Hematopoietic multipotent progenitor cell treated with erythropoietin and hydrocortisone succinate and interleukin-3 and kit ligand, for 6 days (in vitro differentiated cells): ENCODE measurements at regions not wholly inside any gene's neighbourhood (a gene's known extent, or its start where the extent isn't known, plus 50 kb on each side); places are given as distances from the start of the nearest gene placed in this dataset.

Experiments
- DNase-seq: peaks from one replicate; pipeline ENCODE4 v3.0.0-alpha.2; 2015

- DNase-seq = no peak
Measured at GRCh38 chr20:57038608-57039440, 227.6 kb downstream of the BMP7 start.

- no peak for DNase-seq
Measured at GRCh38 chr20:57040466-57040865, 226.0 kb downstream of the BMP7 start.

GRCh38 chr20:57040924-57041323 is 225.5 kb downstream of the BMP7 start:
- no peak for DNase-seq

- DNase-seq = no peak
Measured at GRCh38 chr20:57043091-57043490, 223.3 kb downstream of the BMP7 start.

GRCh38 chr20:57043669-57044268 is 222.7 kb downstream of the BMP7 start:
- DNase-seq = no peak

GRCh38 chr20:57047281-57048026 is 219.0 kb downstream of the BMP7 start:
- peak; percentile 5 for DNase-seq

GRCh38 chr20:57048027-57048869 is 218.2 kb downstream of the BMP7 start:
- DNase-seq = peak; percentile 43

- no peak for DNase-seq
Measured at GRCh38 chr20:57049296-57049695, 217.1 kb downstream of the BMP7 start.

GRCh38 chr20:57051096-57051495 is 215.3 kb downstream of the BMP7 start:
- DNase-seq = no peak

GRCh38 chr20:57053067-57053466 is 213.4 kb downstream of the BMP7 start:
- no peak for DNase-seq

- DNase-seq = no peak
Measured at GRCh38 chr20:57053793-57054552, 212.5 kb downstream of the BMP7 start.

- DNase-seq = no peak
Measured at GRCh38 chr20:57055345-57055744, 211.1 kb downstream of the BMP7 start.

GRCh38 chr20:57056651-57057050 is 209.8 kb downstream of the BMP7 start:
- DNase-seq = no peak

GRCh38 chr20:57059055-57059596 is 207.3 kb downstream of the BMP7 start:
- no peak for DNase-seq

- DNase-seq = no peak
Measured at GRCh38 chr20:57060407-57061050, 205.9 kb downstream of the BMP7 start.

GRCh38 chr20:57061051-57061900 is 205.2 kb downstream of the BMP7 start:
- no peak for DNase-seq

- DNase-seq = no peak
Measured at GRCh38 chr20:57062241-57062640, 204.2 kb downstream of the BMP7 start.

- no peak for DNase-seq
Measured at GRCh38 chr20:57062696-57063270, 203.7 kb downstream of the BMP7 start.

- no peak for DNase-seq
Measured at GRCh38 chr20:57064836-57065235, 201.6 kb downstream of the BMP7 start.

- no peak for DNase-seq
Measured at GRCh38 chr20:57065646-57066045, 200.8 kb downstream of the BMP7 start.
